ENCODE measurements at regions not wholly inside any gene's neighbourhood (a gene's known extent, or its start where the extent isn't known, plus 50 kb on each side); places are given as distances from the start of the nearest gene placed in this dataset.

DNA sequence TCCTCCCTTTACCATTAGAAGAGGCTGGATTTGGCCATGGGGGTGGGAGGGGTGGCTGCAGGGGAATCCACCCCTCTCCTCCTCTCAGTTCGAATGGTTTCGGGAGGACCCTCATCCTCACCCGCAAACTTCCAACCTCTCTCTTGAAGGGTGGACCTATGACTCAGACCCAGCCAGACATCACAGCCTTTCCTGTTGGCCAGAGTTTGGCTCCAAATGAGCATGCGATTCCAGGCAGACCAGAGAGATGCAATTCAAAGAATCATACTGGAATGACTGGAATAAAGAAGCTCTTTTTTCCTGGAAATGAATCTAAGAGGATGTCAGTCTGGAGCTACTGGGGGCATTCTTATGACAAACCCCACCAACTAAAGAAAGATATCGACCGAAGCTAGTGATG is 516.7 kb upstream of the MDFIC2 start (continued):
- no peak for TF ChIP-seq REST (IDR thresholded peaks at IDR 0.05; ENCODE audit: low read depth, low read length)
- TF ChIP-seq MXI1 (IDR thresholded peaks at IDR 0.05; ENCODE audit: low read depth, low read length), result no peak
- TF ChIP-seq GATA2 (CRISPR knock-in tag; IDR thresholded peaks at IDR 0.05), result no peak
- TF ChIP-seq IRF3 (IDR thresholded peaks at IDR 0.05; ENCODE audit: low read depth, low read length), result no peak
- TF ChIP-seq, protein P1, sequence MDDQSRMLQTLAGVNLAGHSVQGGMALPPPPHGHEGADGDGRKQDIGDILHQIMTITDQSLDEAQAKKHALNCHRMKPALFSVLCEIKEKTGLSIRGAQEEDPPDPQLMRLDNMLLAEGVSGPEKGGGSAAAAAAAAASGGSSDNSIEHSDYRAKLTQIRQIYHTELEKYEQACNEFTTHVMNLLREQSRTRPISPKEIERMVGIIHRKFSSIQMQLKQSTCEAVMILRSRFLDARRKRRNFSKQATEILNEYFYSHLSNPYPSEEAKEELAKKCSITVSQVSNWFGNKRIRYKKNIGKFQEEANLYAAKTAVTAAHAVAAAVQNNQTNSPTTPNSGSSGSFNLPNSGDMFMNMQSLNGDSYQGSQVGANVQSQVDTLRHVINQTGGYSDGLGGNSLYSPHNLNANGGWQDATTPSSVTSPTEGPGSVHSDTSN (IDR thresholded peaks at IDR 0.05), result peak; percentile 12; the same call in 1 of the 2 replicates
- no peak for TF ChIP-seq ELF1 (IDR thresholded peaks at IDR 0.05)
- TF ChIP-seq FOSL2 (IDR thresholded peaks at IDR 0.05; ENCODE audit: borderline replicate concordance, low read depth), result peak; percentile 57; the same call in 1 of the 2 replicates
- 0 out of 4 replicates have a peak, but pooled peaks of 1 of the 2 experiments have one; percentile 17 for TF ChIP-seq EP300 (IDR thresholded peaks at IDR 0.05; ENCODE audit: borderline replicate concordance in 1 of 2, low read depth in 1 of 2, low read length in 1 of 2)
- no peak for TF ChIP-seq EZH2phosphoT487 (IDR thresholded peaks at IDR 0.05; ENCODE audit: borderline replicate concordance, low read depth)
- TF ChIP-seq, protein P2, sequence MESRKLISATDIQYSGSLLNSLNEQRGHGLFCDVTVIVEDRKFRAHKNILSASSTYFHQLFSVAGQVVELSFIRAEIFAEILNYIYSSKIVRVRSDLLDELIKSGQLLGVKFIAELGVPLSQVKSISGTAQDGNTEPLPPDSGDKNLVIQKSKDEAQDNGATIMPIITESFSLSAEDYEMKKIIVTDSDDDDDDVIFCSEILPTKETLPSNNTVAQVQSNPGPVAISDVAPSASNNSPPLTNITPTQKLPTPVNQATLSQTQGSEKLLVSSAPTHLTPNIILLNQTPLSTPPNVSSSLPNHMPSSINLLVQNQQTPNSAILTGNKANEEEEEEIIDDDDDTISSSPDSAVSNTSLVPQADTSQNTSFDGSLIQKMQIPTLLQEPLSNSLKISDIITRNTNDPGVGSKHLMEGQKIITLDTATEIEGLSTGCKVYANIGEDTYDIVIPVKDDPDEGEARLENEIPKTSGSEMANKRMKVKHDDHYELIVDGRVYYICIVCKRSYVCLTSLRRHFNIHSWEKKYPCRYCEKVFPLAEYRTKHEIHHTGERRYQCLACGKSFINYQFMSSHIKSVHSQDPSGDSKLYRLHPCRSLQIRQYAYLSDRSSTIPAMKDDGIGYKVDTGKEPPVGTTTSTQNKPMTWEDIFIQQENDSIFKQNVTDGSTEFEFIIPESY (IDR thresholded peaks at IDR 0.05; ENCODE audit: borderline replicate concordance, low read depth), result no peak
- no peak for TF ChIP-seq SMC3 (IDR thresholded peaks at IDR 0.05; ENCODE audit: low read depth, low read length)
- TF ChIP-seq CHD2 (IDR thresholded peaks at IDR 0.05; ENCODE audit: low read length, partially characterized antibody), result no peak

- no peak overlapping the region for H3K4me3 ChIP-seq (ENCODE audit: low read depth in 2 of 2, low read length in 1 of 2)
- WGBS (ENCODE audit: low lambda C conversion rate), result 53% methylated on average over 1 of the region's 1 CpG
- no peaks in the 10 kb centered on the region for H4K20me1 ChIP-seq (ENCODE audit: insufficient read depth)
- H3F3A ChIP-seq (replicated peaks; ENCODE audit: insufficient read depth), result peaks cover 19% of the 10 kb centered on the region
- H3K27me3 ChIP-seq (ENCODE audit: insufficient read depth), result no peaks in the 10 kb centered on the region
- POLR2A ChIA-PET, result no interaction called here
- H3K9me2 ChIP-seq, result no peaks in the 10 kb centered on the region
- H3K79me2 ChIP-seq (ENCODE audit: insufficient read depth), result no peaks in the 10 kb centered on the region
- peaks cover 3 to 5% of the 10 kb centered on the region in 2 experiments for H3K4me1 ChIP-seq (ENCODE audit: control insufficient read depth in 1 of 2, insufficient read depth in 2 of 2, low read depth in 1 of 2, low read length in 1 of 2)
- no peak overlapping the region for H3K4me2 ChIP-seq
- no peaks in the 10 kb centered on the region for H3K36me3 ChIP-seq (replicated peaks in 1 of 2; ENCODE audit: control insufficient read depth in 1 of 2, insufficient read depth in 2 of 2, low read length in 1 of 2)
- no peak for DNase-seq
- H2AFZ ChIP-seq (ENCODE audit: low read depth), result no peak overlapping the region
- no peaks in the 10 kb centered on the region for H3K9me3 ChIP-seq
- peak overlapping the region in 1 of 2 experiments; percentile 27; a peak in 2 of 4 replicates for H3K27ac ChIP-seq (ENCODE audit: low read depth in 2 of 2, low read length in 1 of 2)
- H3K9ac ChIP-seq, result no peak overlapping the region
- CTCF ChIA-PET, result no interaction called here
- peak; percentile 54 for TF ChIP-seq JUND (IDR thresholded peaks at IDR 0.05)
- peak; percentile 56; the same call in 1 of the 2 replicates for TF ChIP-seq FOSL2 (IDR thresholded peaks at IDR 0.05; ENCODE audit: borderline replicate concordance, low read depth)
- TF ChIP-seq POLR2AphosphoS5 (IDR thresholded peaks at IDR 0.05; ENCODE audit: low read depth, low read length), result no peak
- peak in 1 of 2 experiments; percentile 40; a peak in 1 of 4 replicates for TF ChIP-seq EP300 (IDR thresholded peaks at IDR 0.05; ENCODE audit: borderline replicate concordance in 1 of 2, low read depth in 1 of 2, low read length in 1 of 2)
- TF ChIP-seq TCF12 (IDR thresholded peaks at IDR 0.05), result peak; percentile 70
- TF ChIP-seq, protein P2 (IDR thresholded peaks at IDR 0.05; ENCODE audit: borderline replicate concordance, low read depth), result no peak
- TF ChIP-seq MAX (IDR thresholded peaks at IDR 0.05; ENCODE audit: low read depth), result no peak
- TF ChIP-seq FOXJ3 (CRISPR knock-in tag; IDR thresholded peaks at IDR 0.05), result no peak
- TF ChIP-seq TAF1 (IDR thresholded peaks at IDR 0.05; ENCODE audit: borderline replicate concordance, low read depth, low read length), result no peak
- peak; percentile 73 for TF ChIP-seq NFIC (IDR thresholded peaks at IDR 0.05; ENCODE audit: borderline replicate concordance)
- no peak for TF ChIP-seq SMC3 (IDR thresholded peaks at IDR 0.05; ENCODE audit: low read depth, low read length)
- TF ChIP-seq, protein P1 (IDR thresholded peaks at IDR 0.05), result peak; percentile 94
These were observed 512.3 kb upstream of the MDFIC2 start for GRCh38 chr3:70824773-70825172.
